Endothelial cell of umbilical vein (primary cell): ENCODE measurements at regions not wholly inside any gene's neighbourhood (a gene's known extent, or its start where the extent isn't known, plus 50 kb on each side); places are given as distances from the start of the nearest gene placed in this dataset.

Experiments
- BruUV-seq: library from RNA; stranded (reverse); fragments of 400-500 nt; replicated peaks from 2 replicates; lab custom pipeline; 2021; lab: Mats Ljungman, UMichigan
- CTCF ChIA-PET: fragments of 300-600, 350-600 bp; sonication (Branson Sonifier 250); formaldehyde crosslinking; loops from one replicate; lab custom pipeline; 2021; ENCODE audit warnings: antibody characterized with exemption, inconsistent platforms; lab: Charles Lee
- POLR2A ChIA-PET: fragments of 300-600, 350-600 bp; sonication (Branson Sonifier 250); formaldehyde crosslinking; loops from one replicate; lab custom pipeline; 2021; ENCODE audit warnings: antibody characterized with exemption, inconsistent platforms; lab: Charles Lee
- DNase-seq: peaks from one replicate; pipeline ENCODE4 v3.0.0-alpha.2; 2011; ENCODE audit warnings: low read depth, low spot score
- FAIRE-seq: peaks from 2 replicates; lab custom pipeline; 2011; peaks lifted over from hg19 to GRCh38; lab: Jason Lieb, UNC
- H2AFZ ChIP-seq: 2 replicates; pipeline ENCODE4 v1.6.0; 2012; ENCODE audit warnings: low read depth, low read length, control low read depth, inconsistent platforms
- H3K27ac ChIP-seq: 2 replicates; pipeline ENCODE4 v1.5.1; 2011; ENCODE audit warnings: low read depth, mild to moderate bottlenecking, control low read depth, low read length, moderate library complexity; ENCODE audit not compliant: insufficient read depth
- H3K27me3 ChIP-seq, 2 experiments: 2 replicates each; pipeline versions ENCODE4 v1.6.0 to v1.6.1; 2011; ENCODE audit warnings: low read length in 2 of 2, mixed read lengths in 1 of 2; ENCODE audit not compliant: control insufficient read depth in 2 of 2, insufficient read depth in 2 of 2
- H3K36me3 ChIP-seq, 2 experiments: 2 replicates in 1 of 2; 3 replicates in 1 of 2; pipeline ENCODE4 v1.5.1; 2011; ENCODE audit warnings: low read length in 2 of 2, mild to moderate bottlenecking in 1 of 2, moderate library complexity in 1 of 2; ENCODE audit not compliant: control insufficient read depth in 2 of 2, insufficient read depth in 2 of 2; ENCODE audit errors: extremely low read depth in 1 of 2
- H3K4me1 ChIP-seq: 3 replicates; pipeline ENCODE4 v1.5.1; 2011; ENCODE audit warnings: mild to moderate bottlenecking, low read length; ENCODE audit not compliant: control insufficient read depth, insufficient read depth; ENCODE audit errors: extremely low read depth
- H3K4me2 ChIP-seq: 2 replicates; pipeline ENCODE4 v1.6.1; 2011; ENCODE audit warnings: low read length, control low read depth, mixed read lengths; ENCODE audit not compliant: insufficient read depth
- H3K4me3 ChIP-seq, 3 experiments: fragments of 200-600 bp in 1 of 3; sonication (generic), shearing (Covaris generic) in 1 of 3; replicated peaks in 1 of 3; 2 replicates each; pipeline ENCODE4 v1.5.1; 2011 to 2016; ENCODE audit warnings: control low read depth in 3 of 3, low read length in 3 of 3, mild to moderate bottlenecking in 2 of 3, inconsistent platforms in 1 of 3, low read depth in 1 of 3, moderate library complexity in 1 of 3; ENCODE audit not compliant: insufficient read depth in 1 of 3
- H3K79me2 ChIP-seq: 2 replicates; pipeline ENCODE4 v1.6.0; 2012; ENCODE audit warnings: low read length, inconsistent platforms; ENCODE audit not compliant: control insufficient read depth, insufficient read depth
- H3K9ac ChIP-seq: replicated peaks from 2 replicates; pipeline ENCODE3; 2011; ENCODE audit warnings: low read length, control low read depth; ENCODE audit not compliant: insufficient read depth; ENCODE audit errors: extremely low read depth
- H3K9me1 ChIP-seq: replicated peaks from 3 replicates; pipeline ENCODE4 v1.6.0; 2011; ENCODE audit warnings: mild to moderate bottlenecking, low read length; ENCODE audit not compliant: control insufficient read depth, insufficient read depth; ENCODE audit errors: extremely low read depth
- H3K9me3 ChIP-seq: replicated peaks from 2 replicates; pipeline ENCODE4 v1.5.1; 2012; ENCODE audit warnings: low read length, inconsistent platforms; ENCODE audit not compliant: control insufficient read depth, insufficient read depth
- H4K20me1 ChIP-seq: replicated peaks from 2 replicates; pipeline ENCODE3; 2011; ENCODE audit warnings: mild to moderate bottlenecking, low read length; ENCODE audit not compliant: control insufficient read depth, insufficient read depth; ENCODE audit errors: extremely low read depth
- EZH2 ChIP-seq: IDR thresholded peaks from 2 replicates; pipeline ENCODE4 v1.6.1; 2012; ENCODE audit warnings: borderline replicate concordance, low read depth, mild to moderate bottlenecking, moderate library complexity, low read length, inconsistent platforms; ENCODE audit not compliant: severe bottlenecking
- FOS ChIP-seq: IDR thresholded peaks from 2 replicates; pipeline ENCODE4 v1.6.1; 2011; ENCODE audit warnings: mild to moderate bottlenecking, low read length, moderate library complexity, borderline replicate concordance; ENCODE audit not compliant: insufficient read depth
- GATA2 ChIP-seq: IDR thresholded peaks from 2 replicates; pipeline ENCODE4 v1.7.0; 2011; ENCODE audit warnings: low read depth, mild to moderate bottlenecking, moderate library complexity, mixed read lengths, low read length; ENCODE audit not compliant: insufficient read length, insufficient read depth
- JUN ChIP-seq: IDR thresholded peaks from 2 replicates; pipeline ENCODE4 v1.6.1; 2011; ENCODE audit warnings: borderline replicate concordance, low read depth; ENCODE audit not compliant: insufficient read length, insufficient read depth
- MYC ChIP-seq: IDR thresholded peaks from one replicate; pipeline ENCODE4 v1.6.1; 2011; ENCODE audit warnings: mild to moderate bottlenecking, low read depth, low read length
- POLR2A ChIP-seq: IDR thresholded peaks from 2 replicates; pipeline ENCODE4 v1.6.1; 2012; ENCODE audit warnings: low read depth, mild to moderate bottlenecking, control low read depth, low read length
- POLR2AphosphoS5 ChIP-seq: IDR thresholded peaks from 2 replicates; pipeline ENCODE4 v1.6.1; 2012; ENCODE audit warnings: low read depth, mild to moderate bottlenecking, control low read depth, low read length, moderate library complexity; ENCODE audit not compliant: insufficient read depth
- dilution Hi-C: fragments of 300-500 bp; cut with MboI; formaldehyde crosslinking; loops from one replicate; pipeline ENCODE4 v1.15.0; 2019; ENCODE audit warnings: low sequenced_read_pairs; ENCODE audit not compliant: extremely low pct_ligation_motif_present
- intact Hi-C: fragments of 100-400 bp; cut with micrococcal nuclease; formaldehyde crosslinking; loops from one replicate; pipeline ENCODE4 v1.10.0; 2022
- TF ChIP-seq, protein P1 (sequence below), 2 donors: IDR thresholded peaks; 1 replicate in 1 of 2; 2 replicates in 1 of 2; pipeline ENCODE4 v1.5.1; 2011; ENCODE audit warnings: low read length in 2 of 2, mild to moderate bottlenecking in 2 of 2, moderate library complexity in 2 of 2, control low read depth in 1 of 2, inconsistent platforms in 1 of 2, low read depth in 1 of 2; ENCODE audit not compliant: insufficient read depth in 1 of 2; ENCODE audit errors: extremely low read depth in 1 of 2
- TF ChIP-seq, protein P2 (sequence below): IDR thresholded peaks from 2 replicates; pipeline ENCODE4 v1.6.1; 2011; ENCODE audit not compliant: insufficient read depth, insufficient read length

DNA sequence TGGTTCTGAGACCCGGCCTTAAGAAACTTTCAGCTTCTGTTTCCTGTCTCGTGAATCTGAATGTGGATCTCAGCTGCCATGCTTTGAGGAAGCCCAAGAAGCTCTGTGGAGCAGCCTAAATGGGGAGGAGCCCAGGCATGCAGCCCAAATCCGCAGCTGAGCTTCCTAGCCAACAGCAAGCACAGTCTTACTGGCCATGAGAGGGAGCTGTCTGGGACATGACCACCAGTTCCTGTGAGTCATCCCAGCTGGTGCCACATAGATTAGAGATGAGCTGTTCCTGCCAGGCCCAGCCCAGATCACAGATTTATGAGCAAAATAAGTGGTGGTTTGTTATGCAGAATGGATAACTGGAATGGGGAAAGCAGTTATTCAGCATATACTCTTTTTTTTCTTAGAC is 224.4 kb upstream of the APCDD1 start:
- CTCF ChIA-PET: no interaction called here

More for the DNA sequence above, 224.4 kb upstream of the APCDD1 start:
- H3K9me1 ChIP-seq: no peaks in the 10 kb centered on the region
- H3K36me3 ChIP-seq: no peaks in the 10 kb centered on the region
- no peaks in the 10 kb centered on the region for H3K79me2 ChIP-seq
- H3K4me1 ChIP-seq: no peaks in the 10 kb centered on the region
- no TSS peak for BruUV-seq
- no peak overlapping the region for H3K4me2 ChIP-seq
- TF ChIP-seq GATA2 (peak; percentile 33), POLR2AphosphoS5 (no peak), MYC (no peak), EZH2 (no peak), POLR2A (no peak), FOS (peak; percentile 56), JUN (peak; percentile 30)
- TF ChIP-seq, protein P1, sequence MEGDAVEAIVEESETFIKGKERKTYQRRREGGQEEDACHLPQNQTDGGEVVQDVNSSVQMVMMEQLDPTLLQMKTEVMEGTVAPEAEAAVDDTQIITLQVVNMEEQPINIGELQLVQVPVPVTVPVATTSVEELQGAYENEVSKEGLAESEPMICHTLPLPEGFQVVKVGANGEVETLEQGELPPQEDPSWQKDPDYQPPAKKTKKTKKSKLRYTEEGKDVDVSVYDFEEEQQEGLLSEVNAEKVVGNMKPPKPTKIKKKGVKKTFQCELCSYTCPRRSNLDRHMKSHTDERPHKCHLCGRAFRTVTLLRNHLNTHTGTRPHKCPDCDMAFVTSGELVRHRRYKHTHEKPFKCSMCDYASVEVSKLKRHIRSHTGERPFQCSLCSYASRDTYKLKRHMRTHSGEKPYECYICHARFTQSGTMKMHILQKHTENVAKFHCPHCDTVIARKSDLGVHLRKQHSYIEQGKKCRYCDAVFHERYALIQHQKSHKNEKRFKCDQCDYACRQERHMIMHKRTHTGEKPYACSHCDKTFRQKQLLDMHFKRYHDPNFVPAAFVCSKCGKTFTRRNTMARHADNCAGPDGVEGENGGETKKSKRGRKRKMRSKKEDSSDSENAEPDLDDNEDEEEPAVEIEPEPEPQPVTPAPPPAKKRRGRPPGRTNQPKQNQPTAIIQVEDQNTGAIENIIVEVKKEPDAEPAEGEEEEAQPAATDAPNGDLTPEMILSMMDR (IDR thresholded peaks at IDR 0.05; ENCODE audit: extremely low read depth in 1 of 2, insufficient read depth in 1 of 2, low read depth in 1 of 2, low read length in 2 of 2): peak in 1 of 2 donors; percentile 7
- TF ChIP-seq, protein P2, sequence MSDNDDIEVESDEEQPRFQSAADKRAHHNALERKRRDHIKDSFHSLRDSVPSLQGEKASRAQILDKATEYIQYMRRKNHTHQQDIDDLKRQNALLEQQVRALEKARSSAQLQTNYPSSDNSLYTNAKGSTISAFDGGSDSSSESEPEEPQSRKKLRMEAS: no peak
- no peaks in the 10 kb centered on the region for H3K27me3 ChIP-seq
- dilution Hi-C loops: no loop called here
- DNase-seq (peak; percentile 20), FAIRE-seq (no peak)
- H3K27ac ChIP-seq: no peak overlapping the region
- H3K4me3 ChIP-seq: no peak overlapping the region
- intact Hi-C loops: no loop called here
- no peaks in the 10 kb centered on the region for H3K9me3 ChIP-seq
- no peak overlapping the region for H3K9ac ChIP-seq
- POLR2A ChIA-PET: no interaction called here
- H4K20me1 ChIP-seq: no peaks in the 10 kb centered on the region
- no peak overlapping the region for H2AFZ ChIP-seq
